ENCODE measurements at regions not wholly inside any gene's neighbourhood (a gene's known extent, or its start where the extent isn't known, plus 50 kb on each side); places are given as distances from the start of the nearest gene placed in this dataset.

GRCh38 chr17:70377654-70378053 lies 208.3 kb downstream of the KCNJ2 start:
- Histone ChIP-seq H3K27ac (ENCODE audit: low read length) (no peak overlapping the region), H3K27me3 (ENCODE audit: control insufficient read depth, insufficient read depth, low read length) (no peaks in the 10 kb centered on the region), H3K4me3 (ENCODE audit: low read depth in 2 of 2, low read length in 2 of 2) (no peak overlapping the region), H3K9me3 (ENCODE audit: control insufficient read depth, insufficient read depth, low read depth, low read length) (no peaks in the 10 kb centered on the region), H3K36me3 (ENCODE audit: control insufficient read depth, insufficient read depth, low read length) (no peaks in the 10 kb centered on the region), H3K4me1 (ENCODE audit: control insufficient read depth, insufficient read depth, low read length) (no peaks in the 10 kb centered on the region)
- CTCF ChIA-PET = no interaction called here
- BruUV-seq (replicated peaks) = no TSS peak
- TF ChIP-seq POLR2AphosphoS5 (IDR thresholded peaks at IDR 0.05; ENCODE audit: low read depth, low read length) (no peak), TCF7L2 (IDR thresholded peaks at IDR 0.05; ENCODE audit: low read depth, low read length) (no peak), SIN3A (IDR thresholded peaks at IDR 0.05; ENCODE audit: borderline replicate concordance, insufficient read depth, low read depth, low read length) (no peak), REST (IDR thresholded peaks at IDR 0.05; ENCODE audit: insufficient read depth in 1 of 2, low read depth in 2 of 2, low read length in 1 of 2) (no peak), CTCF (IDR thresholded peaks at IDR 0.05) (no peak)
- POLR2A ChIA-PET = no interaction called here
- intact Hi-C loops (cut with micrococcal nuclease; ENCODE audit: unreplicated experiment) = no loop called here
- in situ Hi-C loops (cut with HindIII; ENCODE audit: low pct_unique_long_range_greater_than_20kb, low sequenced_read_pairs) = no loop called here
- ATAC-seq (no peak), DNase-seq (ENCODE audit: low read depth, low spot score) (no peak)

DNA sequence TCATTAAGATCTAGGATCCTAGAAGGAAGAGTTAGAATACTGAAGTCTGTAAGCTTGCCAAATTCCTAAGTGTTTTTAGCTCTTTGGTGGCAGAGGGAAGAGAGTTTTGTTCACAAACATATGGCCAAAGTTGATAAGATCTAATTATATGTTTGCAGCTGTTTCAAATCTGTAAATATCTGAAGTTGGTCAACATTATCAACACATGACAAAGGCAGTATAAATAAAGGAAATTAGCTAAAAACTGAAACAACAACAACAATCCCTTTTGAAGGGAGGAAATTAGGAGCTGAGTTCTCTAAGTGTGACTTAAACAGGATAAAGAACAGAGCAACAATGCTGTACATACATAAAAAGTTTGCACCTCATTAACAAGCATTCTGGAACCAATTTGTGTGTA lies 208.7 kb downstream of the KCNJ2 start:
- Histone ChIP-seq H3K27me3 (ENCODE audit: control insufficient read depth, insufficient read depth, low read length) (no peaks in the 10 kb centered on the region), H3K4me3 (ENCODE audit: low read depth in 2 of 2, low read length in 2 of 2) (no peak overlapping the region), H3K4me1 (ENCODE audit: control insufficient read depth, insufficient read depth, low read length) (no peaks in the 10 kb centered on the region), H3K36me3 (ENCODE audit: control insufficient read depth, insufficient read depth, low read length) (no peaks in the 10 kb centered on the region), H3K27ac (ENCODE audit: low read length) (no peak overlapping the region), H3K9me3 (ENCODE audit: control insufficient read depth, insufficient read depth, low read depth, low read length) (no peaks in the 10 kb centered on the region)
- no peak for ATAC-seq
- intact Hi-C loops (cut with micrococcal nuclease; ENCODE audit: unreplicated experiment) (no loop called here), in situ Hi-C loops (cut with HindIII; ENCODE audit: low pct_unique_long_range_greater_than_20kb, low sequenced_read_pairs) (no loop called here)
- POLR2A ChIA-PET = no interaction called here
- CTCF ChIA-PET = no interaction called here
- BruUV-seq (replicated peaks) = no TSS peak
- DNase-seq (ENCODE audit: low read depth, low spot score) = no peak
- no peak for TF ChIP-seq TCF7L2 (IDR thresholded peaks at IDR 0.05; ENCODE audit: low read depth, low read length)
- TF ChIP-seq POLR2AphosphoS5 (IDR thresholded peaks at IDR 0.05; ENCODE audit: low read depth, low read length) = no peak
- TF ChIP-seq SIN3A (IDR thresholded peaks at IDR 0.05; ENCODE audit: borderline replicate concordance, insufficient read depth, low read depth, low read length) = no peak
- TF ChIP-seq CTCF (IDR thresholded peaks at IDR 0.05) = no peak
- TF ChIP-seq REST (IDR thresholded peaks at IDR 0.05; ENCODE audit: insufficient read depth in 1 of 2, low read depth in 2 of 2, low read length in 1 of 2) = no peak

Measured in Panc1 (cell line).